GM10266 (cell line): ENCODE measurements at regions not wholly inside any gene's neighbourhood (a gene's known extent, or its start where the extent isn't known, plus 50 kb on each side); places are given as distances from the start of the nearest gene placed in this dataset.

Source experiments
- DNase-seq: peaks from one replicate; pipeline ENCODE4 v3.0.0; 2012; ENCODE audit errors: extremely low spot score
- CTCF ChIP-seq: IDR thresholded peaks from 2 replicates; pipeline ENCODE4 v1.5.1; 2012; ENCODE audit warnings: mild to moderate bottlenecking, low read depth; ENCODE audit not compliant: control insufficient read depth, insufficient read depth; ENCODE audit errors: missing control alignments

- no peak for DNase-seq
- no peak for TF ChIP-seq CTCF
These were observed 1232.0 kb downstream of the KCNT2 start for GRCh38 chr1:195376190-195376589.

- TF ChIP-seq CTCF = no peak
- no peak for DNase-seq
These were observed 1234.4 kb downstream of the KCNT2 start for GRCh38 chr1:195373856-195374255.

GRCh38 chr1:195345149-195345548 is 1263.1 kb downstream of the KCNT2 start:
- DNase-seq = no peak
- TF ChIP-seq CTCF = peak; percentile 27

GRCh38 chr1:195337646-195338045 is 1270.6 kb downstream of the KCNT2 start:
- DNase-seq = no peak
- TF ChIP-seq CTCF = no peak

- TF ChIP-seq CTCF = no peak
- no peak for DNase-seq
These were observed 1271.4 kb downstream of the KCNT2 start for GRCh38 chr1:195336812-195337211.

GRCh38 chr1:195335541-195335940 is 1272.7 kb downstream of the KCNT2 start:
- TF ChIP-seq CTCF = no peak
- DNase-seq = no peak

- TF ChIP-seq CTCF = no peak
- DNase-seq = no peak
These were observed 1276.1 kb downstream of the KCNT2 start for GRCh38 chr1:195332102-195332501.
